ENCODE measurements at regions not wholly inside any gene's neighbourhood (a gene's known extent, or its start where the extent isn't known, plus 50 kb on each side); places are given as distances from the start of the nearest gene placed in this dataset.
A peak's percentile ranks its signal among the peaks of the same experiment; 100 is the strongest.

- no peak for DNase-seq (ENCODE audit: low read depth)
Observed at GRCh38 chr4:123806056-123806455, 409.5 kb downstream of the SPRY1 start.

- no peak for DNase-seq (ENCODE audit: low read depth)
Observed at GRCh38 chr4:123807187-123807586, 410.6 kb downstream of the SPRY1 start.

DNA sequence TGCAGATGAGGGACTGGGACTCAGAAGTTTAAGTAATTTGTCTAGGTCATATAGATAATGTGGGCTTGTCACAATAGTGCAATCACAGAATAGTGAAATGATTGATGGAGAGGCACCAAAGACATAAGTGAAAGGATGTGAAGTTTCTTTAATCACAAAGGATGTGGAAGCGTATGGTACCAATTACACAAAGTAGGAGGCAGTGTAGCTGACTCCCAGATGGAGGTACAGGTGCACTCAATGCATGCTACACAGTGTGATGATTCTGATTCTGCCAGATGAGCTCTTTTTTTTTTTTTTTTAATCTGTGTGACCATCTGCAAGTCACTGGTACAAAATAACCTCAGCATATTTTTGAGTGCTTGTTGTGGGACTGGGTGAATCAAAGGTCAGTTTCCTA, 411.3 kb downstream of the SPRY1 start:
- no peak for DNase-seq (ENCODE audit: low read depth)

- no peak for DNase-seq (ENCODE audit: low read depth)
Observed at GRCh38 chr4:123809864-123810263, 413.3 kb downstream of the SPRY1 start.

GRCh38 chr4:123812066-123812390, 415.4 kb downstream of the SPRY1 start:
- DNase-seq (ENCODE audit: low read depth): no peak

- no peak for DNase-seq (ENCODE audit: low read depth)
Observed at GRCh38 chr4:123813901-123814300, 417.3 kb downstream of the SPRY1 start.

- no peak for DNase-seq (ENCODE audit: low read depth)
Observed at GRCh38 chr4:123816462-123816861, 419.9 kb downstream of the SPRY1 start.

GRCh38 chr4:123817025-123817688, 420.6 kb downstream of the SPRY1 start:
- DNase-seq (ENCODE audit: low read depth): no peak

- peak; percentile 60 for DNase-seq (ENCODE audit: low read depth)
Observed at GRCh38 chr4:123819362-123820035, 422.9 kb downstream of the SPRY1 start.

DNA sequence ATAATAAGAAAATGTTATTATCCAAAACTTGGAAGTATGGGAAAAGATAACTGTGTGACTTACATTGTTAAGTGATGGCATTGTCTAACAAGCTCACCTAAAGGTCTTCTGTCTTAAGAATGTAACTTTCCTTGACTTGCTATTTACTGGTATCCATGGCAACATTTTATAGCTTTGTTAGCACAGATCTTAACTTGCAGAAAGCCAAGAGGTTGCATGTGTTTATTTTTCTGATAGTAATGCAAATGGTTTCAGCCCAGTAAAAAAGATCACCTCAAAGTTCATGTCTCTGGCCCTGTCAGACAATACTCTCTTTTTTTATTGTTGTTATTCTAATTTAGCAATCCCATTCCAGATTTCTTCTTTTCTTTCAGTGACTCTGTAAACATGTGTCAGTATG, 425.3 kb downstream of the SPRY1 start:
- peak; percentile 49 for DNase-seq (ENCODE audit: low read depth)

DNA sequence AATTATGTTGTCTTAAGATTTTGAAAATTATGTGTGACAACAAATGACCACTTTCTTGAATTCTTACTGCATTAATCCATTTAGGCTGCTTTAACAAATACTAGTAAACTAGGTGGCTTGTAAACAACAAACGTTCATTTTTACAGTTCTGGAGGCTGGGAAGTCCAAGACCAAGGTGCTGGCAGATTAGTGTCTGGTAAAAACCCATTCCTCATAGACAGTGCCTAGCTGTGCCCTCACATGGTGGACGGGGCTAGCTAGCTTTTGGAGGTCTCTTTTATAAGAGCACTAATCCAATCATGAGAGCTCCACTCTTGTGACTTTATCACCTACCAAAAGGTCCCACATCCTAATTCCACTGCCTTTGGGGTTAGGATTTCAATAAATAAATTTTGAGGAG, 425.8 kb downstream of the SPRY1 start:
- DNase-seq (ENCODE audit: low read depth): no peak

GRCh38 chr4:123823244-123823643, 426.6 kb downstream of the SPRY1 start:
- no peak for DNase-seq (ENCODE audit: low read depth)

DNA sequence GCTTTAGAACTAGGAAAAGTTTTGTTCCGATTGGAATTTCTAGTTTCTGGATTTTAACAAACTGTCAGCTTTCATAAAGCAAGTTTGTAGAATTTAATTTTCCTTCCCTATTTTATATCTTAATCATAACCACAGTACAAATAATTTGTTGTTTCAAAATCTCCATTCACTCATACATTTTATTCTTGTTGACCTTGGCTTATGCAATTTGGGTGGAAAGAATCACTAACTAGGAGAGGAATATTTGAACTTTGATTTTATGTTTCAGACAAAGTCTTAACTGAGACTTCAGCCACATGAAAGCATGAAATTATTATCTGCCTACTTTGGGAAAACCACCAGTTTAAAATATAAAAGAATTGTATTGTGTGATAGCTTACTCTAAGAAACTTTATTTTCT, 427.9 kb downstream of the SPRY1 start:
- DNase-seq (ENCODE audit: low read depth): peak; percentile 51

GRCh38 chr4:123825596-123826291, 429.1 kb downstream of the SPRY1 start:
- DNase-seq (ENCODE audit: low read depth): peak; percentile 92

GRCh38 chr4:123826896-123827295, 430.3 kb downstream of the SPRY1 start:
- DNase-seq (ENCODE audit: low read depth): peak; percentile 79

DNA sequence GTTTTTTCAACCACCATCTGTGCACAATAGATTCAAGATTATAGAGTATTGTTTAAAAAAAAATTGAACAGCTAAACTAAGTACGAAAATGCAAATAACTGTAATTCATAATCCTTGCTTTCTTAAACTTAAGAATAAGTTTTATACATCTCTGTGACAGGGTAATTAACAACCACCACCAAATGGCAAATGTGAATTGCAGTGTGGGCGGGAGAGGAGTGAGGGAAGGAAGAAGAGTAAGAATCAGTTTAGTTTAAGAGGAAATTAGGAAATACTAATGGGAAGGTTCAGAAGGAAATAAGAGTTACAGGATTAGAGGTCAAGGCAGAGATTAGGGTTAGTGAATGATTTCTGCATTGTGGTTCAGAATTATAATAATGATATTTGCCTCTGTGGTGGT, 430.9 kb downstream of the SPRY1 start:
- no peak for DNase-seq (ENCODE audit: low read depth)

- no peak for DNase-seq (ENCODE audit: low read depth)
Observed at GRCh38 chr4:123830930-123831329, 434.3 kb downstream of the SPRY1 start.

- DNase-seq (ENCODE audit: low read depth): peak; percentile 100
Observed at GRCh38 chr4:123832173-123833026, 435.8 kb downstream of the SPRY1 start.

- no peak for DNase-seq (ENCODE audit: low read depth)
Observed at GRCh38 chr4:123833171-123833643, 436.6 kb downstream of the SPRY1 start.

DNA sequence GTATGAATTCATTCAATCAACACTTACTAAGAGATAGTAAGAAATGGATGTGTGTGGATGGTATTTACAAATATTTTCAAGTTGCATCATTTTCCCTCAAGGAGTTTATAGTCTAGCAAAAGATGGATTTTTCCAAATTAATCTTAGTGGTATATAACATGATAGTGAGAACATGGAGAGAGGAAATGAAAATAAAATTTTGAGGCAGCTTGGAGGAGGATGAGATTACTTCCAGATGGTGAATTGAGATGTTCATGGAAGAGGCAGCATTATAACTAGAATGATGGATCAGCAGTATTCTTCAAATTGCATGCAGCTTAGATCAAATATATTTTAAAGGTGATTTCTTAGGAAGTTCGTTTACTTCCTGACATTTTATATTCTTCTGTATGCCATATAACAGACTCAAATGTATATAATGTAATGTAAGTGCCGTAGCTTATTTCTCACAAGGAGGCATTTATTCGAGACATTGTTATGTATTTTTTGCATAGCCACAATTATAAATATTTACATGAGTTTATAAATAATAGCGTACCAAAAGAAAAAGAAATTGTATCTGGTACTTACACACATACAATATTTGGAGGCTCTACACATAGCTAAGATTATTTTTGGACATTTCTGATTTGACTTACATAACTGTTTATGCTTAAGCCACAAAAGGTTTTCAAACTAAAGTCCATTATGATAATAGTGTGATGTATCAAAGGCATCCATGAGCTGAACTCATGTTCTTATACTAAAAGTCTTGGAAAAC, 439.4 kb downstream of the SPRY1 start:
- no peak for DNase-seq (ENCODE audit: low read depth)
